Activated B cell treated with CpG ODN at 0.5 μM for 24 hours (primary cell): ENCODE measurements at regions not wholly inside any gene's neighbourhood (a gene's known extent, or its start where the extent isn't known, plus 50 kb on each side); places are given as distances from the start of the nearest gene placed in this dataset.
"Not testable (repeated sequence)": the region's sequence is repeated elsewhere in the genome, so short reads cannot be mapped to it uniquely, and the experiment has no call there.

ENCODE experiments used
- ATAC-seq: fragments of 200-7000 bp; cut with Tn5 transposase; one replicate; pipeline ENCODE4 v1.10.0; 2021; ENCODE audit warnings: low read depth, mild to moderate bottlenecking, moderate library complexity
- CTCF ChIA-PET: fragments of 350-600 bp; sonication (Branson Sonifier 250); formaldehyde crosslinking; loops from one replicate; lab custom pipeline; 2021; ENCODE audit warnings: antibody characterized with exemption; lab: Charles Lee
- POLR2A ChIA-PET: fragments of 350-600 bp; sonication (Branson Sonifier 250); formaldehyde crosslinking; loops from one replicate; lab custom pipeline; 2021; ENCODE audit warnings: antibody characterized with exemption; lab: Charles Lee
- DNase-seq: peaks from one replicate; pipeline ENCODE4 v3.0.0; 2022
- H3K27ac Mint-ChIP-seq: one replicate; pipeline ENCODE4 v1.8.0; 2020; ENCODE audit warnings: mixed read lengths
- H3K27me3 Mint-ChIP-seq: one replicate; pipeline ENCODE4 v1.8.0; 2021; ENCODE audit warnings: mixed read lengths
- H3K36me3 Mint-ChIP-seq: one replicate; pipeline ENCODE4 v1.8.0; 2021; ENCODE audit warnings: low read depth, mixed read lengths
- H3K4me1 Mint-ChIP-seq: one replicate; pipeline ENCODE4 v1.8.0; 2021; ENCODE audit warnings: mixed read lengths
- H3K4me3 Mint-ChIP-seq: one replicate; pipeline ENCODE4 v1.8.0; 2020; ENCODE audit warnings: mild to moderate bottlenecking, mixed read lengths
- H3K9me3 Mint-ChIP-seq: one replicate; pipeline ENCODE4 v1.8.0; 2020; ENCODE audit warnings: mixed read lengths
- CTCF ChIP-seq: fragments of 200-600 bp; IDR thresholded peaks from one replicate; pipeline ENCODE4 v1.8.0; 2022; ENCODE audit warnings: antibody characterized with exemption, mild to moderate bottlenecking
- intact Hi-C: fragments of 100-400 bp; cut with micrococcal nuclease; formaldehyde crosslinking; loops from one replicate; pipeline ENCODE4 v1.15.1; 2024

- Mint-ChIP-seq H3K36me3 (no peaks in the 10 kb centered on the region), H3K9me3 (no peaks in the 10 kb centered on the region), H3K4me3 (no peak overlapping the region), H3K4me1 (no peaks in the 10 kb centered on the region), H3K27me3 (no peaks in the 10 kb centered on the region), H3K27ac (no peak overlapping the region)
- POLR2A ChIA-PET = no interaction called here
- TF ChIP-seq CTCF = no peak
- CTCF ChIA-PET = no interaction called here
- DNase-seq = no peak
- intact Hi-C loops = no loop called here
- ATAC-seq = no peak
Observed at GRCh38 chr11:25793637-25794036, 538.3 kb upstream of the ANO3 start.

- intact Hi-C loops = no loop called here
- Mint-ChIP-seq H3K36me3 (no peaks in the 10 kb centered on the region), H3K9me3 (no peaks in the 10 kb centered on the region), H3K4me3 (no peak overlapping the region), H3K27ac (no peak overlapping the region), H3K4me1 (no peaks in the 10 kb centered on the region), H3K27me3 (no peaks in the 10 kb centered on the region)
- no peak for ATAC-seq
- TF ChIP-seq CTCF = no peak
- CTCF ChIA-PET = no interaction called here
- DNase-seq = no peak
- POLR2A ChIA-PET = no interaction called here
Observed at GRCh38 chr11:25794804-25795203, 537.1 kb upstream of the ANO3 start.

GRCh38 chr11:25816411-25816810 is 515.5 kb upstream of the ANO3 start:
- no peak for DNase-seq
- no peak for TF ChIP-seq CTCF
- Mint-ChIP-seq H3K4me1 (no peaks in the 10 kb centered on the region), H3K9me3 (no peaks in the 10 kb centered on the region), H3K27ac (no peak overlapping the region), H3K36me3 (no peaks in the 10 kb centered on the region), H3K27me3 (no peaks in the 10 kb centered on the region), H3K4me3 (no peak overlapping the region)
- intact Hi-C loops = no loop called here
- ChIA-PET POLR2A (no interaction called here), CTCF (no interaction called here)
- ATAC-seq = no peak

GRCh38 chr11:25824688-25825087 is 507.2 kb upstream of the ANO3 start:
- DNase-seq = no peak
- intact Hi-C loops = no loop called here
- H3K4me1 Mint-ChIP-seq = no peaks in the 10 kb centered on the region
- no peak for TF ChIP-seq CTCF
- ATAC-seq = no peak
- H3K9me3 Mint-ChIP-seq = peaks cover 3% of the 10 kb centered on the region
- POLR2A ChIA-PET = no interaction called here
- H3K4me3 Mint-ChIP-seq = no peak overlapping the region
- H3K36me3 Mint-ChIP-seq = no peaks in the 10 kb centered on the region
- no peaks in the 10 kb centered on the region for H3K27me3 Mint-ChIP-seq
- H3K27ac Mint-ChIP-seq = no peak overlapping the region
- CTCF ChIA-PET = no interaction called here

- H3K4me1 Mint-ChIP-seq, POLR2A ChIA-PET, DNase-seq, H3K27me3 Mint-ChIP-seq, H3K36me3 Mint-ChIP-seq, intact Hi-C loops, ATAC-seq, H3K9me3 Mint-ChIP-seq, H3K27ac Mint-ChIP-seq, H3K4me3 Mint-ChIP-seq, CTCF ChIA-PET: not testable (repeated sequence)
Observed at GRCh38 chr11:25831485-25831884, 500.4 kb upstream of the ANO3 start.

- no peak overlapping the region for H3K4me3 Mint-ChIP-seq
- no peak for ATAC-seq
- no peaks in the 10 kb centered on the region for H3K4me1 Mint-ChIP-seq
- no peaks in the 10 kb centered on the region for H3K27me3 Mint-ChIP-seq
- intact Hi-C loops = no loop called here
- CTCF ChIA-PET = no interaction called here
- H3K36me3 Mint-ChIP-seq = no peaks in the 10 kb centered on the region
- no peak for TF ChIP-seq CTCF
- no peaks in the 10 kb centered on the region for H3K9me3 Mint-ChIP-seq
- no peak for DNase-seq
- no peak overlapping the region for H3K27ac Mint-ChIP-seq
- POLR2A ChIA-PET = no interaction called here
Observed at GRCh38 chr11:25838918-25839625, 492.9 kb upstream of the ANO3 start.
